ENCODE measurements at regions not wholly inside any gene's neighbourhood (a gene's known extent, or its start where the extent isn't known, plus 50 kb on each side); places are given as distances from the start of the nearest gene placed in this dataset.

DNA sequence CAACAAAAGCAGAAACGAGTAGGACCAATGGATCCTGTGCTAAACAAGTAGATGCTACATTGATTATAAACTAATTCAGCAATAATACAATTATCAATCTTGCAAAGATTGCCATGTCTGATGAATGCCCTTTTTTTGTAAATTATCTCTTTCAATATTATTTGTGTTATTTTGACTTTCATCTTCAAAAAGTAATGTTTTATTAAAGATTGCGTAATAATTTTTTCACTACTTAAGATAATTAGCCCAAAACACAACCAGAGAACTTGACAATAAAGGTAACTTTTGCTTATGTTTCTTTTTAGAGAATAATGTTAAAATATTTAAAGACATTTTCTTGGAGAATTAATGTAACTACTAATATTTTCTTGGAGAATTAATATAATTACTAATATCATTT is 553.8 kb upstream of the VSTM2A start:
- DNase-seq = no peak

DNA sequence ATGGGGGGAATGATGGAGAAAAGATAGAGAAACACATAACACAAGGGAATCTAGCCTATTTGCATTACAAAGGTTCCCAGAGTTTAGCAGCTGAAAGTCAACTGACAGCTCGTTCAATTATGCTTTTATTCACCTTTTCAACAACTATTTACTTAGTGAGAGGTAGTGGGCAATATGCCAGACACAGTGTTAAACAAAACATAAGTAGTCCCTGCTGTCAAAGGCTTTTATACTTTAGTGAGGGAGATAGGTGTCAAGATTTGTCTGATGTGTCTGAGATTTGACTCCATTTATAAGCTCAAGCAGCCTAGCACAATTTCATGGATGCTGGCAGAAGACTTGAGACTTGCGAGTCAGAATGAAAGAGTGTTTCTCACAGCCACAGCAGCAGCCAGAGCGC is 549.0 kb upstream of the VSTM2A start:
- no peak for DNase-seq

DNA sequence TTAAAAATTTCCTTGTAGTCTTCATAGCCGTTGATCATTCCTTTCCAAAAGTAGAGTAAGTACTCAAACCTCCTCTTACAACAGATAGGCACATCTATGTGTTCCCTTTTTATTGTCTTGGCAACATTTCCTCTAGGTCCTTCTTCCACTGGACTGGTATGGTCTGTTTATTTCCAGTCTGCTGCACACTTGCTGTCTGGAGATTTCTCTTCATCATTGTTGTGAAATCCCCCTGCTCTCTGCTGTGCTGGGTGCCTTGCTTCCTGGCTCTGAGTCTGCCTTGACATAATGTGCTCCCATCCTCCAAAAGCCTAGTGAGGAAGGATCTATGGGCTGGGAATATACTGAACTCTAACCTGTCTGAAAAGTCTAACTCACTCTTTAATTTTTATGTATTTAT is 545.3 kb upstream of the VSTM2A start:
- no peak for DNase-seq

DNA sequence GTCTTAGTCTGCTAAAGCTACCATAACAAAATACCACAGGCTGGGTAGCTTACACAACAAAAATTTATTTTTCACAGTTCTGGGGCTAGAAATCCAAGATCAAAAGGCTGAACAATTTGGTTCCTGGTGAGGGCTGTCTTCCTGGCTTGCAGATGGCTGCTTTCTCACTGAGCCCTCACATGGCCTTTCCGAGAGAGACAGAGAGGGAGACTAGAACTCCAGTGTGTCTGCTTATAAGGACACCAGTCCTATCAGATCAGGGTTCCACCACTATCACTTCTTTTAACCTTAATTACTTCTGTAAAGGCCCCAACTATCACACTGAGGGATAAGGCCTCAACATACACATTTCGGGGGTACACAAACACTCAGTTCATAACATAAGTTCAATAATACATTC is 527.4 kb upstream of the VSTM2A start:
- no peak for DNase-seq

DNA sequence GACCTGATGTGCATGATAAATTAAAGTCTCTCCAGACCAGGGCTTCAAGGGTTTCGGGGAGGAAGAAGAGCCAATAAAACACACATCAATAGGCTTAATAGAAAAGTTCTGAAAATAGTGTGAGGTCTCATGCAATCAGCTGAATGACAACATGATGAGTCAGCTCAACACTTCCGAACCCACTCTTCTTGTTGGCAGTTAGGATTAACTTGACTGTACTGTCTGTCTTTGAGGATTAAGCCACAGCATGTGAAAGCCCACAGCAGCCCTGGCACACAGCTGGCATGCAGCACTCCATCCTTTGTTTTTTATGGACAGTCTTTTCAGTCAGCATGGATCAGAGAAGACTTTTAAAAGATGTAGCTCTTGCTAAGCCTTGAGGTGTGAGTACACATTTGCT is 526.9 kb upstream of the VSTM2A start:
- no peak for DNase-seq

DNA sequence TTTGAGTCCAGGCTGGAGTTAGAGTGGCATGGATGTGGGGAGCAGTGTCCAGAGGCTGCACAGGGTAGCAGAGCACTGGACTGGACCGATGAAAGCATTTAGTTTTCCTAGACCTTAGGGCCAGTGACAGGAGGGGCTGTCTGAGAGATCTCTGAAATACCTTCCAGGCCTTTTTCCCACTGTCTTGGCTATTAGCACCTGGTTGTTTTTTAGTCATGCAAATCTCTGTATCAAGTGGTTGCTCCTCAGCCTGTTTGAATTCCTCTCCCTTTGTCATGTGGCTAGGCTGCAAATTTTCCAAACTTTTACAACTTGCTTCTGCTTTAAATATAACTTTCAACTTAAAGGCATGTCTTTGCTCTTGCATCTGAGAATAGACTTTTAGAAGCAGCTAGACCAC is 504.3 kb upstream of the VSTM2A start:
- no peak for DNase-seq

DNA sequence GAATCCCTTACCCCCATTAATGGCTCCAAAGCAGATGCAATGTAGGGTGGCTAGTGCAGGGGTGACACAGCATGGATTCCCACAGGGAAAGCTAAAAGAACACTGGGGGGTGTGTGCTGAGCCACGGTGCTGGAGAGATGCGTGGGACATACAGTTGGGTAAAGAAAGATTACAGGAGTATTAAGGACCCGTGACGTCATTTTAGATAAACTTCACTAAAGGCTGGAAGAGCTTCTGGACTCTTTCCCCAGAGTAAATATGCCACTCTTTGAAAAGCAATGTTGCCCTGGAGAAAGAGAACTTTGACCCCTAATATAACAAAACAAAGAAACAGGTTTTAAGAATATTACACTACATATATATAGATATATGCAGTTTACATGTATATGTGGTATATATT is 481.5 kb upstream of the VSTM2A start:
- DNase-seq = no peak

DNA sequence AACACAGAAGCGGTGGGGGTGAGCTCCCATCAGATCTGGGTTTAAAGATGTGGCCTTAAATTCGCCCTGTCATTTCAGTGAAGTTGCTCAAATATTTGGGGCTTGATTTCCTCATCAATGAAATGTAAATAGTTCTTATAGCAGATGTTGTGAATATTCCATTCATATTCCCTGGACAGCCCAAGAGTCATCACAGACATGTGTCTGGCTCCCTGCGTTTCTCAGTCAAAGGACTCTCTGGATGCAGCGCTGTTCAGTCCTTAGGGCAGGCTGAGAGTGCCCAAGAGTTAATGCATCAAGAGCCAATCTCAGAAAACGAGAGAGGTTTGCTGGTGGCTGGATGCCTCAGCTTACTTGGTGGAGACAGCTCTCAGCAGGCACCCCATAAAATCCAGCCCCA is 475.5 kb upstream of the VSTM2A start:
- no peak for DNase-seq

DNA sequence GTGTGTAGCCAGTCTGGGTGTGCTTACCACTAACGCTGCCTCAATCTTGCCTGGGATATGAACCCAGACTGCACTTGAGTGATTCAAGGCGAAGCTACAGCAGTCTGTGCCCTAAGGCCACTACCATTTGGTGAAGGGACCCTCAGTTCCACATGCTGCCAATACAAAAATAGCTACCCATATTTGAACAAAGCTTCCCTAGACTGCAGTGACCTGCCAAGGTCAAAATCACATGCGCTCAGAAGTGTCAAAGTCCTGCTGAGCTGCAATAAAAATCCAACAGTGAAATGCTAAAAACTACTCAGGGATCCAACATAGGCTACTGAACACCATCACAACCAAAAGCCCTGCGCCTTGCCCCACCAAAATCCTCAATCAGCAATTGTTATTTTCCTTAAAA is 472.3 kb upstream of the VSTM2A start:
- DNase-seq = no peak

DNA sequence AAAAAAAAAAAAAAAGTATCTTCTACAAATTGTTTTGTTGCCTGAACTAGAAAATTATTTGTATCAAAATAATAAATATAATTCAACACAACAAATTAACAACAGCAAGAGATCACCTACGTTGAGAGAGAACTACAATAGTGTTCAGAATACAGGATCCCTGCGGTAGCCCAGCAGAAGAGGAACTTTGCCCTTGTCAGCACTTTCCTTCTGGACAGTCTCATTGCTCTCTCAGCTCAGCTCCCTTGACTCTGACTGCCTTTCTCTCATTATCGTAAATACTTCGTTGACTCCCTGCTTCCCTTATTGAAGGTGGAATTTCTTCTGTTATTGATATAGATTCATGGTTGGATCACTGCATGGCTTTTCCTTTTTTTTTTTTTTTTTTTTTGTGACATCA is 469.5 kb upstream of the VSTM2A start:
- DNase-seq = no peak

DNA sequence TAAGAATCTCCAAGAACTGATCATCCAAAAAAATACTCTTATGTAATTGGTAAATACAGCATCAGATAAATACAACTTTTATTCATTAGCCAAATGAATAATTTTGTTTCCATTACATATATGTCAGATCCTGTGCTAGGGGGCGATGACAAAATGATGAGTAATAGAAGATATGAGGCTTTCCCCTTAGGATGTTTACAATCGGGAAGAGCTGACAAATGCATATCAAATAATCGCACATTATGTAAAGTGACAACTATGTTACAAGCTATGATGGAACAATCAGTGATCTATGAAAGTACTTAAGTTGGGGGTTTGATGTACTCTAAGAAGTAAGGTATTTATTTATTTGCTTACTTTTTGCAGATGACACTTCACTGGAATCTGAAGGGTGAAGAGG is 465.6 kb upstream of the VSTM2A start:
- no peak for DNase-seq

DNA sequence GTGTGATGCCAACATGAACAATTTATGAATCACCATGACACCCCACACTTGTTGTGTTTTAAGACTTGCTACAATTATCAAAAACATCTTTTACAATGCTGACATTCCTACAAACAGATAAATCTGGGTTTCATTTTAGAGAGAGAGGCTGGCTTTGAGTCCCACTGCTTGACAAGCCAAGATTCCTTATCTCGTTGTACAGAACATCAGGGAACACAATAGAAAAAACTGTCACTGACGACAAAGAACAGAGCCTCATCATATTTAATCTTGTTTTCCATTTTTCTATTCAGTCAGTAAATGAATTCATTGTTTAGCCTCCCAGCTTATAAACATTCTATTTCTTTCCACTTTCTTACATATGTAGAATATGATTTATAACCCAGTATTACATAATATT is 461.6 kb upstream of the VSTM2A start:
- DNase-seq = no peak

DNA sequence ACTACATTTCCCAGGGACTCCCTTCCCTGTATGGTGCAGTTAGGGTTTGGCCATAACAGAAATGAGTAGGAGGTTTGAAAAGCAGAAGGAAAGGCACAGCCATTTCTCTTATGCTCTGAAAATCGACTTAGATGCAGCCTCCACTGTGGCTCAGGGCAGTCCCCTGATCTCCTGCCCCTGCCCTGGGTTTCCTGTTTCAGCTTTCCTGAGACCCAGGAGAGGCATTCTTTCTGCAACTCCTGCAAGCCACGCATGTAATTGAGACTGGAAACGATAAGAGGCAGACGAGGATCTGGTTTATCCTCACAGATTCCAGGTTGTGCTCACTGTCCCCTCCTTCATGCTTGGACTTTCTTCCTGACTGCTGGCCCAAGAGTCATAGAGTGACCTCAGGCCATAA is 461.2 kb upstream of the VSTM2A start:
- no peak for DNase-seq

DNA sequence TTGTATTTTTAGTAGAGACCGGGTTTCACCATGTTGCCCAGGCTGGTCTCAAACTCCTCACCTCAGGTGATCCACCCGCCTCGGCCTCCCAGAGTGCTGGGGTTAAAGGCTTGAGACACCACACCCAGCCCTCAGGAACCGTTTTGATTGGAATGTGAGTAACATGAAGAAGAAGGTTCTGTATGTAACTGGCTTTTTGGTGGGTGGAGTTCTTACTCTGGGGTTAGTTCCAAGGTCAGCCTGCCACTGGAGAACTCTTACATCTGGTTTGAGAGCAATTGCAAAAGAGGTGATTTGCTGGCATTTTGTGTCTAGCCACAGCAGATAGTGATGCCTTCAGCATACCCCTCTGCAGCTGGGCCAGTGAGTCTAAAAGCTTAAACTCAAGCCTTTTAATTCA is 457.8 kb upstream of the VSTM2A start:
- DNase-seq = no peak

DNA sequence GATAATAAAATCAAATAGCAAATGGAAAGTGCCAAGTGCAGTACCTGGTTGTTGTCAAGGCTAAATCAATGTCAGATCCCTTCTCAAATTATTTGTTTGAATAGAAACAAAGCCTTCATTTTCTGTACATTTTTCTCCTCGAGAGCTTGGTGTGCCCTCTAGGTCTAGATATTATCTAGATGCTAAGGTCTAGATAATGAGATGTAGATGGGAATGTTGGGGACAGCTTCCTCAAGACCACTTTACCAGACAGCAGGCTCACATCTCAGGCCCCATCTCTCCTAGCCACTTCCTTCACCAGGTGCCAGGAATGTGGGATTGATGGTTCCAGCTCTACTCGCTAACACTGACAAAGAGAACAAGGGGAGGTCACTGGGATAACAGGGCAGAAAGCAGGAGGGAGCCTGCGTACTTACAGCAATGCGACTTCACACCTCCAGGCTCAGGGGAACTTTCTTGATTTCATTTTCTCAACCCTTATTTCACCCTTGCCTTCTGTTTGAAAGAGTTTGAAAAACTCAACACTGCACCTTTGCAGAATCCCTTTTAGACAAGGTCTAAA is 451.4 kb upstream of the VSTM2A start:
- DNase-seq = no peak

DNA sequence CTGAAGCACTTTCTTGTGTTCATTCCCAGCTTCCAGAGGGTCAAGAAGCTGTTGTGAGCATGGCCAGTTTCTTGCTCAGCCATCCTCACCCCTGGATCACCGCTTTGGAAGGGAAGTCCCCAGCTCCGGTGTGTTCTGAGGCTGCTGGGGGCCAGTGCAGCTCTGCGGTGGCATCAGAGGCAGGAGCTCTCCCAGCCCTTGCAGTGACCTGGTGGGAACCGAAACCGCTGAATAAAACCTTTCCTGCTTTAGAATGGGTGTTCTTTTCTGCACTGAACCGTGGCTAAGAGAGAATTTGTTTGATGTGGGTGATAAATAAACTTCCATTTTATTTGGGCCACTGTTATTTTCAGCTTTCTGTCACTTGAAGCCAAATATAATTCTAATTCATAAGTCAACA is 450.9 kb upstream of the VSTM2A start:
- DNase-seq = no peak

DNA sequence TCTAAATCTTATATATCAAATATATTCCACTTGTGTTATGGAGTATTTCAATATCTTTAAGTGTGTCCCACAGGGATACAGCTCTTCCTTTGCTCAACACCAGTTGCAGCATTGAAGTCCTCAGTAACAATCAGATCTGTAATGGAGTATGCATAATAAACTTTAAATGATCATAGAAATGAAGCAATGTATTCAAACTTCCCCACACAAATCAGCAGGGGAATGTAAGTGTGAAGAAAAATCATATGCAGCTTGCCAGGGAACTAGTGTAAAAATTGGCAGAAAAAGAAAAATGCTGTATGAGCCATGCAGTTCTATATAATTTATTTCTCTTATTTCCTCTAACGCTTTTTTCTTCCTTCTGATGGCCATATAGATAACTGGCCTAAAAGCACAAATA is 444.3 kb upstream of the VSTM2A start:
- no peak for DNase-seq

DNA sequence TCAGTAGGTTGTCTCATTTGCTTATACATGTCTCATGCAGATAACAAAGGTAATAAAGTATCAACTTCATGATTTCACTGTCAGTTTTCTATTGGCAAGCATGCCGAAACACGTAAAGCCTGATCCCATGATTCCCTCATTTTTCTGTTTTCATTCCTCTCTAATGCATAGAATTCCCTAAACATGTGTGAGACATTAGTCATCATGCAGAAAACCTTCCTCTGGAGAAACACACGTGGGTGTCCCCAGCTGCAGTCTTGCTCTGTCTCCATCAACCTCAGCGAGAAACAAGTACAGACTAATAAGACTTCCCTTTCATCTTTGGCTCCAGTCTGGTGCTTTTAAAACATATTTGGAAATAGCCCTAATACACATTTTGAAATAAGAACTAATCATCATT is 432.7 kb upstream of the VSTM2A start:
- no peak for DNase-seq

DNA sequence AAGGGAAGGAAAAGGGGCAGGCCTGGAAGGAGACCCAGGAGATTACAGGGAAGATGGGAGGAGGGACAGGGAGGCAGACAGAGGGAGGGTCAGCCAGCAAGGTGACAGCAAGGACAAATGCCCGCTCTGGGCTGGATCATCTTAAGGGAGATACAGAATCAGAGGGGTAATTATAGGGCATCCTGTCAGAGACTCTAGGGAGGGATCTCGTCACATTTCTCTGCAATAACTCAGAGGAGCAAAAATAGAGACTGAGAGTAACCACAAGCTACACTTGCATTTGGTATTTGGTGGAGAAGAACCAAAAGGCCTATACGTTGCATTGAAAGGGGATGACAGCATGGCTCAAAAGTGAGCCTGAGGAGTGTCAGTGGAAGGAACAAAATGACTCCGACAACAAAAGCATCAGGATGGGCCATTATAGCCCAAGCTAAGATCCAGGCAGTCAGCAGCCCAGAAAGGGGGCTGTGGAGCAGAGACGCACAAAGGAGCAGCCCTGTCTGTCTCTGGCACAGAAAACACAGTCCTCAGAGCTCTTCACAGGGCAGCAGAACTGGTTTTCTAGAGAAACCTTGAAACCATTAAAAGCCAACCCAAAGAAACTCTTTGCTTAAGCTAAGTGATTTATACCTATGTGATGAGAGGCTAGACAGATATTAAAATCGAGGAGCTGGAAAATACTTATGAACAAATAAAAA is 430.2 kb upstream of the VSTM2A start:
- DNase-seq = no peak

DNA sequence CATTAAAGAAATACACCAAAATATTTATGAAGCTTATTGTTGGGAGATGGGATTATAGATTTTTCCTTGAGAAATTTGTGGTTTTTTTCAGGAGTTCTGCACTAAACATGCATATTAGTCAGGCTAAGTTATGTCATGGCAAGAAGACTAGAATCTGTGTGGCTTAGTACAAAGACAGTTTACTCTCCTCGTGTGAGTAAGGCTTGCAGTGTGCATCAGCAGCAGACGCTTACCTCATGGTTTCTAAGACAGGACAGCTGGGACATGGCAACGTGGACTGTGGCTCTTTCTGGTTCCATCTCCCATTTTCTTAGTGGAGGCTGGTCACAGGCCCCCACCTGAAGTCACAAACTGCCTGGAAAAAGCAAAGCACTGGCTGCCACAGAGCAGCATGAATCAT is 429.6 kb upstream of the VSTM2A start:
- DNase-seq = no peak

DNA sequence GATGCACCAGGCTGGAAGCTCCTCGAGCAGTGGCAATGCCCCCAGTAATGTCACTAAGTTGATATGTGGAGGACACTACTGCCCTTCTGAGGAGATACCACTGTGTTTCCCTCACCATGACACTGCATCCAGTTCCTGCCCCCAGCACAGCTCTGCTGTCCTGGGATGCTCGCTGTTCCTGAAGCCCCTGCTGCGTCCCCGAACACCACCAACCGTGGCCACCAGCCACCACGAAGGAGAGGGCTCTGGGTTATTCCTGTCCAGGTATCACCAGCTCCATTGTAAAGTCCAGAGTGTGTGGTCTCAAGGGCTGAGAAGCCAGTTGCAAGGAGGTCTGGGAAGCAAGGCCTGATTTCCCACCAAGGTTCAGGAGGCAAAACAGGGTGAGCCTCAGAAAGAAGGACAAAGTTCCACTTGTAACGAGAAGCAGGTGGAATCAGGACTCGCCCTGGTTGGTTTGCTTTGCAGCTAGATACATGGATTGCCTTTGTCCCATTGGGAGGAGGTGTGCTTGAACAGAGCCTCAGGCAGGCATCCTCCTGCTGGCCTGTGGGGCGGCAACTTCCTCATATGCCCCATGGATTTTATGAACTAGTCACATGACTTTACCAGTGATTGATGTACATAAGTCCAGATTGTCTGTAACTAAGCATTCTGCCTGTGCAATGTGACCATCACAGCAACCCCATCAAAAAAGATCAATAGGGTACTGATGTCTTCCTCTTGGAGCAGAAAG is 427.0 kb upstream of the VSTM2A start:
- DNase-seq = no peak

DNA sequence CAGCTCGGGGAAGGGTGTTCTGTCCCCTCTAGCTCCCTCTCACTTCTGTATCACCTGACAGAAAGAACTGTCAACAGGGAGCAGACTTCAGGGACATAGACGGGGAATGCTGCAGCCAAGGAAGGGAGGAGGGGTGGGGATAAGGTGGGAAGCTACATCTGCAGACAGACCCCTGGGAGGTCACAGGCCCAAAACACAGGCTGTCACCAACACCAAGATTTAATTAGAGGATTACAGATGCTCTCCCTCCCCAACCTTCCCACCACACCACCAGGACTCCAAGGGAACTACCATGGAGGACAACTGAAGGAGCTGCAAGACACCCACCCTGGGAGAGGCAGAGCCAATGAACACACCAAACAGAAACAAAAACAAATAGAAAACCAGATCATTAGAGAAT is 425.2 kb upstream of the VSTM2A start:
- no peak for DNase-seq

DNA sequence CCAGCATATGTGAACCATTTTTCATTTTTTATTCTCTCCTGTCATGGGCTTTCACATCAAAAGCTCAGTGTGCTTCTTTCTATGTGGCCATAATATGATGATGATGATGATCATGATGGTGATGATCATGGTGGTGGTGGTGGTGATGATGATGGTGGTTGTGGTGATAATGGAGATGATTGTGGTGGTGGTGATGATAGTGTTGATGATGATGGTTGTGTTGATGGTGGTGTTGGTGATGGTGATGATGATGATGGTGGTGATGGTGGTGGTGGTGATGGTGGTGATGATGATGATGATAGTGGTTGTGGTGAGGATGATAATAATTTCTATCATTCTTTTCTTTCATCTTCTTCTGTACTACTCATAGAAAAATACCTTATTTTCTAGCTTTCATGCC is 413.1 kb upstream of the VSTM2A start:
- no peak for DNase-seq

DNA sequence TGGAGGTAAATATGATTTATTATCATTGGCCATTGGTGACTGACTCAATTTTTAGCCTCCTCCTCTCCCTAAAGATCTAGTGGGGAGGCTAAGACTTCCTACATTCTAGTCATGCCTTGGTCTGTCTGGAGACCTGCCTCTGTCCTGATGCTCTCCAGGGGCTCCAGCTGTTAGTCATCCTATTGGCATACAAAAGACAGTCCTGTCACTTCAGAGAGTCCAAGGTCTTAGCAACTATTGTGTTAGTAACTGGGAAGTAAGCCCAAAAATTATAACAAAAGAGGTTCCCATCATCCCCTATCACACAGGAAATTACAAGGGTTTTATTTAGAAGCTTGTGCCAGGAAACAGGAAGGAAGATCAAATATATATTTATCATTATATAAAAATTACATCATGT is 400.6 kb upstream of the VSTM2A start:
- no peak for DNase-seq

DNA sequence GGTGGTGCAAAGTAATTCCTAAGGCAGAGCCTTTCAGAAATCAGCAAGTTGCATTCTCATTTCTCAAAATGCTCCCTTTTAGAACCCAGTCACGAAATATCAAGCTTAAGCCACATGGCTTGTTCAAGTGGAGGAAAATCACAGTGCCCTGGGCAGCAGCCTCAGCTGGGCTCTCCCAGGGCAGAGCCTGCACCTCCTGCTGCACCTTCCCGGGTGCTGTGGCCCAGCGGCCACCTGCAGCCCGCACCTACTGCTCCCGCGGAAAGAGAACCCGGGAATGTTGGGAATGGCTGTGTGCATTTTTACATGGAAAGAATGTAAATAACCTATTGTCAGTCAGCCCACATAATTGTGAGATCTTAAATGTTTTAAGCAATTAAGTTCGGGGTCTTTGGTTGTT is 396.5 kb upstream of the VSTM2A start:
- no peak for DNase-seq
